Motor neuron (in vitro differentiated cells): ENCODE measurements at regions not wholly inside any gene's neighbourhood (a gene's known extent, or its start where the extent isn't known, plus 50 kb on each side); places are given as distances from the start of the nearest gene placed in this dataset.
A peak's percentile ranks its signal among the peaks of the same experiment; 100 is the strongest.

Experiments used
- ATAC-seq, 8 experiments: fragments of 200-7000 bp; cut with Tn5 transposase; replicated peaks in 6 of 8; 2 replicates each; pipeline ENCODE4 v1.8.0; 2021; ENCODE audit warnings: mild to moderate bottlenecking in 8 of 8, moderate library complexity in 8 of 8
- H3K27ac ChIP-seq, 2 donors: fragments of 250-450 bp; sonication (Bioruptor Pico); 2 replicates each; pipeline ENCODE4 v1.9.0; 2021; ENCODE audit warnings: antibody characterized with exemption in 2 of 2, mild to moderate bottlenecking in 2 of 2, moderate library complexity in 1 of 2
- H3K4me1 ChIP-seq, 2 donors: fragments of 250-450 bp; sonication (Bioruptor Pico); replicated peaks in 1 of 2; 2 replicates each; pipeline ENCODE4 v1.6.1; 2021; ENCODE audit warnings: antibody characterized with exemption in 2 of 2, mild to moderate bottlenecking in 2 of 2, moderate library complexity in 1 of 2
- H3K4me3 ChIP-seq, 5 donors: fragments of 250-450 bp; sonication (Bioruptor Pico); 2 replicates each; pipeline ENCODE4 v1.9.0; 2021; ENCODE audit warnings: antibody characterized with exemption in 5 of 5, mild to moderate bottlenecking in 5 of 5, moderate library complexity in 4 of 5
- WGBS, 10 experiments: fragments of 450-650 bp; shearing (Covaris generic); methylation state at CpG; one replicate each; pipeline ENCODE4 v1.0.0; 2022; 5-methylcytosine and 5-hydroxymethylcytosine counted together
- in situ Hi-C, 9 experiments: fragments of 400-800 bp; cut with MboI; loops; one replicate each; pipeline ENCODE4 v1.15.0; 2021; ENCODE audit warnings: low sequenced_read_pairs in 9 of 9, low pct_unique_long_range_greater_than_20kb in 2 of 9; ENCODE audit not compliant: unreplicated experiment in 9 of 9

- H3K27ac ChIP-seq, result no peak overlapping the region
- H3K4me1 ChIP-seq, result peaks cover 11 to 16% of the 10 kb centered on the region in 2 donors
- in situ Hi-C loops, result no loop called here
- ATAC-seq, result no peak
- H3K4me3 ChIP-seq, result no peak overlapping the region
- WGBS, 10 experiments, result 0 to 100% (median 61%) methylated on average over 1 to 2 of the region's 2 CpGs; no CpG with 5 or more reads in 4 of the 10 experiments
These were observed 95.4 kb downstream of the ZNF621 start for GRCh38 chr3:40620151-40620550.

- no peak for ATAC-seq
- WGBS, 10 experiments, result 0 to 90% (median 35%) methylated on average over 1 to 2 of the region's 4 CpGs; no CpG with 5 or more reads in 4 of the 10 experiments
These were observed 96.5 kb downstream of the ZNF621 start for GRCh38 chr3:40621252-40621651.

GRCh38 chr3:40623567-40623966, 98.8 kb downstream of the ZNF621 start:
- WGBS, 10 experiments, result 0 to 60% (median 32%) methylated on average over 1 of the region's 1 CpG; no CpG with 5 or more reads in 4 of the 10 experiments
- Histone ChIP-seq H3K27ac (no peak overlapping the region), H3K4me1 (no peaks in the 10 kb centered on the region), H3K4me3 (no peak overlapping the region)
- in situ Hi-C loops, result no loop called here
- peak in 3 of 8 experiments; percentile 59 to 90 (median 76) for ATAC-seq

More at GRCh38 chr3:40621252-40621651, 96.5 kb downstream of the ZNF621 start:
- H3K4me3 ChIP-seq, result no peak overlapping the region
- H3K4me1 ChIP-seq, result peaks cover 3 to 9% of the 10 kb centered on the region in 2 donors
- no peak overlapping the region for H3K27ac ChIP-seq
- in situ Hi-C loops, result no loop called here

- Histone ChIP-seq H3K4me1 (no peaks in the 10 kb centered on the region), H3K27ac (no peak overlapping the region), H3K4me3 (no peak overlapping the region)
- in situ Hi-C loops, result no loop called here
- 7 to 100% (median 60%) methylated on average over 1 to 2 of the region's 2 CpGs; no CpG with 5 or more reads in 3 of the 10 experiments for WGBS, 10 experiments
- no peak for ATAC-seq
These were observed 99.5 kb downstream of the ZNF621 start for GRCh38 chr3:40624189-40624769.

- in situ Hi-C loops, result no loop called here
- no peak for ATAC-seq
- Histone ChIP-seq H3K4me3 (no peak overlapping the region), H3K4me1 (no peaks in the 10 kb centered on the region), H3K27ac (no peak overlapping the region)
- WGBS, 10 experiments, result 0 to 78% (median 66%) methylated on average over 1 of the region's 1 CpG; no CpG with 5 or more reads in 4 of the 10 experiments
These were observed 102.3 kb downstream of the ZNF621 start for GRCh38 chr3:40627095-40627494.

- in situ Hi-C loops, result no loop called here
- Histone ChIP-seq H3K4me1 (no peaks in the 10 kb centered on the region), H3K27ac (no peak overlapping the region), H3K4me3 (no peak overlapping the region)
- WGBS, 10 experiments, result 8 to 79% (median 49%) methylated on average over 1 to 3 of the region's 3 CpGs; no CpG with 5 or more reads in 1 of the 10 experiments
- ATAC-seq, result no peak
These were observed 104.2 kb downstream of the ZNF621 start for GRCh38 chr3:40628984-40629383.

GRCh38 chr3:40631341-40631995, 106.7 kb downstream of the ZNF621 start:
- no peak overlapping the region for H3K27ac ChIP-seq
- no peaks in the 10 kb centered on the region for H3K4me1 ChIP-seq
- in situ Hi-C loops, result no loop called here
- WGBS, 10 experiments, result 40 to 100% (median 96%) methylated on average over 1 to 4 of the region's 5 CpGs; no CpG with 5 or more reads in 1 of the 10 experiments
- peak in 3 of 8 experiments; percentile 84 to 99 (median 86) for ATAC-seq
- no peak overlapping the region for H3K4me3 ChIP-seq

GRCh38 chr3:40637906-40638305, 113.1 kb downstream of the ZNF621 start:
- no peak overlapping the region for H3K27ac ChIP-seq
- in situ Hi-C loops, result no loop called here
- no peak for ATAC-seq
- no peak overlapping the region for H3K4me3 ChIP-seq
- WGBS, 10 experiments, result 20 to 80% (median 40%) methylated on average over 1 to 2 of the region's 2 CpGs; no CpG with 5 or more reads in 3 of the 10 experiments
- H3K4me1 ChIP-seq, result no peaks in the 10 kb centered on the region

- ATAC-seq, result no peak
- no peak overlapping the region for H3K4me3 ChIP-seq
- in situ Hi-C loops, result no loop called here
- H3K4me1 ChIP-seq, result no peaks in the 10 kb centered on the region
- H3K27ac ChIP-seq, result no peak overlapping the region
- WGBS, 10 experiments, result 14 to 83% (median 71%) methylated on average over 1 of the region's 1 CpG; no CpG with 5 or more reads in 7 of the 10 experiments
These were observed 114.2 kb downstream of the ZNF621 start for GRCh38 chr3:40639006-40639405.

- in situ Hi-C loops, result no loop called here
- Histone ChIP-seq H3K27ac (no peak overlapping the region), H3K4me3 (no peak overlapping the region), H3K4me1 (no peaks in the 10 kb centered on the region)
- WGBS, 10 experiments, result 5 to 100% (median 55%) methylated on average over 1 to 5 of the region's 5 CpGs; no CpG with 5 or more reads in 2 of the 10 experiments
- no peak for ATAC-seq
These were observed 118.1 kb downstream of the ZNF621 start for GRCh38 chr3:40642812-40643211.

GRCh38 chr3:40645883-40646282, 121.1 kb downstream of the ZNF621 start:
- Histone ChIP-seq H3K4me3 (no peak overlapping the region), H3K27ac (no peak overlapping the region), H3K4me1 (no peaks in the 10 kb centered on the region)
- peak in 7 of 8 experiments; percentile 45 to 92 (median 59) for ATAC-seq
- WGBS, 10 experiments, result 20 to 100% (median 72%) methylated on average over 1 to 3 of the region's 3 CpGs; no CpG with 5 or more reads in 3 of the 10 experiments
- in situ Hi-C loops, result no loop called here

- Histone ChIP-seq H3K4me3 (no peak overlapping the region), H3K4me1 (no peaks in the 10 kb centered on the region), H3K27ac (no peak overlapping the region)
- in situ Hi-C loops, result no loop called here
- 20 to 100% (median 87%) methylated on average over 1 to 3 of the region's 4 CpGs; no CpG with 5 or more reads in 2 of the 10 experiments for WGBS, 10 experiments
- ATAC-seq, result peak in 2 of 8 experiments; percentile 51 to 72
These were observed 124.6 kb downstream of the ZNF621 start for GRCh38 chr3:40649346-40649745.

GRCh38 chr3:40652072-40652471, 127.3 kb downstream of the ZNF621 start:
- Histone ChIP-seq H3K27ac (no peak overlapping the region), H3K4me3 (no peak overlapping the region), H3K4me1 (no peaks in the 10 kb centered on the region)
- ATAC-seq, result no peak
- WGBS, 10 experiments, result 28 to 100% (median 43%) methylated on average over 1 to 3 of the region's 5 CpGs; no CpG with 5 or more reads in 5 of the 10 experiments
- in situ Hi-C loops, result no loop called here
